ENCODE measurements at regions not wholly inside any gene's neighbourhood (a gene's known extent, or its start where the extent isn't known, plus 50 kb on each side); places are given as distances from the start of the nearest gene placed in this dataset.

- no peak for DNase-seq (ENCODE audit: low read depth in 2 of 3, low spot score in 2 of 3)
Measured at GRCh38 chr17:14910916-14911315, 354.2 kb downstream of the PMP22 start.

DNA sequence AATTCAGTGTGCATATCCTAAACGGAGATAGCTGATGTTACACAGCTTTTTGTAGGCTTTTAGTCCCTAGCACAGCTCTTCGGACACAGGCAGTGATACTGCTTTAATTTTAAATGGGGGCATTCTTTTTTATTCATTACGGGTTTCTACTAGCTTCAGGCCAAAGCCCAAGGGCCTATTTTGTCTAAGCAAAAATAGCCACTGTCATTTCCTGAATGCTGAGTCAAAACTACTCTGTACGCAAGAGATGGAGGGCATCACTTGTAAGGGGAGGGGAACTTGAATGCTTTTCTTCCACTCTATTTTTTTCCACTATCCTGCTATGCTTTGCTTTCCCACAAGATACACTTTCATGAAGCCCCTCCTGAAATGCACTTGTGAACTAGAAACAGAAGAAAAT is 360.7 kb downstream of the PMP22 start:
- peak in 2 of 3 donors; percentile 9 to 42 for DNase-seq (ENCODE audit: low read depth in 2 of 3, low spot score in 2 of 3)

DNA sequence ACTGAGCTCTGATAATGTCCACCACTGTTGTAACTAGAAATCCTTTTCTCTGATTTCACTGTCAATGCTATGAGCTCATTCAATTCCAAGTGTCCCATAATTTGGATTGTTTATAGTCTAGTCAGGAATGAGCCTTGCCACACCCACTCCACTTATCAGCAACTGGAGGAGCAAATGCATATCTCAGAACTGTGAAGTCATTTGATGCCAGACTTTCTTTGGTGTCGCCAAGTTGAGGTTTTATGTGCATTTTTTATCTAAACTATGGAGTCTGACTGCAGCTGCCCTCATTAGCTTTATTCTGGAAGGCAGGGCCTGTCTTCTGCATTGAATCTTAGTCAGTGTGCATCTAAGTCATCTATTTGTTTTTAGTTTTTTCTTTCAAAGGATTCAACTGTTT is 361.3 kb downstream of the PMP22 start:
- DNase-seq (ENCODE audit: low read depth in 2 of 3, low spot score in 2 of 3), result no peak

DNA sequence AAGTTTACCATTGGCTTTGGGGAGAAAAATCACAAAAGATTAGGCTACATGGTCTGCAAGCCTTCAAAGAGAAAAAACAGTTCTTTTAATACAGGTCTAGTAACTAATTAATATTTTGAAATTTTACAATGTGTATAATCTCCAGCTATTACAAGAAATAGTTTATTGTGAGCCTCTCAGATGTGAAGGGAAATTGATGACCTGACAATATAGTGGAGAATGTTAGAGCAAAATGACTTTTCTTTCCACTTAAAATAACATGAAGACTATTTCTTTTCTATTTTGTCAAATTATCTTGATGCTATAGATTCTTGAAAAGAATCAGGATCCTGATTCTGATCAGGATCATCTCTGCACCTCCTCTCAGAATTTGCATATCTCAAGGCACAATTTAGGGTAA is 362.3 kb downstream of the PMP22 start:
- no peak for DNase-seq (ENCODE audit: low read depth in 2 of 3, low spot score in 2 of 3)

- no peak for DNase-seq (ENCODE audit: low read depth in 2 of 3, low spot score in 2 of 3)
Measured at GRCh38 chr17:14902297-14902696, 362.8 kb downstream of the PMP22 start.

DNA sequence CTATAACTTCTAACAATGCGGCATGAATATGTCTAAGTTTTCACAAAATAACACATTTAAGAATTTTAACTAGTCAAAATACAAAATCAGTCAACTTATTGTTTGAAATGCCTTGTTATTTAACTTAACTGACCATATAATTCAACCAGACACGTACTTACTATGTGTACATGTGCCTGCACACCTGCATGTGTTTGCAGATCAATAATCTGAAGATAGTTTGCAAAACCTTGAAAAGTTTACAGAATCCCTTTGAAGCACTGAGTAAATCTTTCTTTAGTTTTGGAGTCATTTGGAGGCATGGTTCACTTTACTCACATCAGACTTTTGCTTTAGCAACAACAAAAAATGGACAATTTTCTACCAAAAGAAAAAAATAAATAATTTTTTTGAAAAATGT is 363.8 kb downstream of the PMP22 start:
- DNase-seq (ENCODE audit: low read depth in 2 of 3, low spot score in 2 of 3), result no peak

- no peak for DNase-seq (ENCODE audit: low read depth in 2 of 3, low spot score in 2 of 3)
Measured at GRCh38 chr17:14886200-14886739, 378.9 kb downstream of the PMP22 start.

GRCh38 chr17:14882131-14882530 is 383.0 kb downstream of the PMP22 start:
- no peak for DNase-seq (ENCODE audit: low read depth in 2 of 3, low spot score in 2 of 3)

GRCh38 chr17:14875557-14876412 is 389.3 kb downstream of the PMP22 start:
- DNase-seq (ENCODE audit: low read depth in 2 of 3, low spot score in 2 of 3), result no peak

DNA sequence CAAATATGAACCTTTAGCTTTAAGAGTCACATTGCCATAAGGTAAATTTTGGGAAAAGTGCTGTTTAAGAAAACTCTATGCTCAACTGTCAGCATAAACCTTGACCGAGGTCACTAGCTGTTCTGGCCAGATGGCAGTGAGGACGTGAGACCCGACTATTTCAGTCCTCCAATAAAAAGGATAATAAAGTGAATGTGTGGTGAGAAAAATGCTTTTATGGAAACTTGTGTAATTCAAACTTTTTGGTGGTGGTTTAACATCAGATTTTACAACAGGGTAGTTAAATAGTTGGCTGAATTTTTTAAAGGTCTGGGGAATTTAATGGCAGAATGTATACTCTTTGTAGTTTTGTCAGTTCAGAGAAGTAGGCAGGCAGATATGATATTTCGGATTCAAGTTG is 391.1 kb downstream of the PMP22 start:
- DNase-seq (ENCODE audit: low read depth in 2 of 3, low spot score in 2 of 3), result no peak

DNA sequence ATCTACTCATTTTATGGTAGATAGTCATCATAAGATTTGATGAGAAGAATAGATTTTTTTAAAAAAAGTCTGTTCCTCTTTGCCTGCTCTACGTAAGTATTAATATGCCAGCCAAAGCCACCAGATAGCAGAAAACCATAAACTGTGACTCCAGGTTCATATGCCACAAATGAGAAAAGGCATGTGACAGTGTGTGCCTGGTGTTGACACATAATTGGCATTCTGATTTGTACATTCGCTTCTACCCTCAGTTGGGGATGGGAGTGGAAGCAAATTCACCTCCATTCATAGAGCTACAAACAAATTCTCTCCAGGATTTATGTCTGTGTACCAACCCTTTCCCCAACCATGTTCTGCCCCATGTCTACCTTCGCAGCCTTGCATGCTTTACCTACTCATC is 391.6 kb downstream of the PMP22 start:
- no peak for DNase-seq (ENCODE audit: low read depth in 2 of 3, low spot score in 2 of 3)

- DNase-seq (ENCODE audit: low read depth in 2 of 3, low spot score in 2 of 3), result no peak
Measured at GRCh38 chr17:14871921-14872320, 393.2 kb downstream of the PMP22 start.

- no peak for DNase-seq (ENCODE audit: low read depth in 2 of 3, low spot score in 2 of 3)
Measured at GRCh38 chr17:14866266-14866665, 398.9 kb downstream of the PMP22 start.

GRCh38 chr17:14864127-14864526 is 401.0 kb downstream of the PMP22 start:
- no peak for DNase-seq (ENCODE audit: low read depth in 2 of 3, low spot score in 2 of 3)

GRCh38 chr17:14859542-14859941 is 405.6 kb downstream of the PMP22 start:
- no peak for DNase-seq (ENCODE audit: low read depth in 2 of 3, low spot score in 2 of 3)

DNA sequence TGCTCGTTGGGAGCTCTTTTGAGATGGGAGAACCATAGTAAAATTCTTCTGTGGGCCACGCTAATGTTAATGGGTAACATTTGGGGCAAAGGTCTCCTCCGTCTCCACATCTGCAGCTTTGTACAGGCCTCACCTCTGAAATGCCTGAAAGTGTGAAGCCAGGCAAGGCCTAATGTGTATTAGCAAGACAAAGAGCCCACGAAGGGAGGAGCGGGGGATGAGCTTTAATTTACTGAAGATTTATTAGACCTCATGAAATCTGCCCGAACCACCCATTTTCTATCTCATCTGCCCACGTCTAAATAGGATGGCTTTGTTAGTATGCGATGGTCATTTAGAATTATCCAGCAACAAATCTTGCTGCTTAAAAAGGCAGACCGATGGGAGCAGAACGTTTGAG is 408.9 kb downstream of the PMP22 start:
- no peak for DNase-seq (ENCODE audit: low read depth in 2 of 3, low spot score in 2 of 3)

- no peak for DNase-seq (ENCODE audit: low read depth in 2 of 3, low spot score in 2 of 3)
Measured at GRCh38 chr17:14854691-14855090, 410.4 kb downstream of the PMP22 start.

DNA sequence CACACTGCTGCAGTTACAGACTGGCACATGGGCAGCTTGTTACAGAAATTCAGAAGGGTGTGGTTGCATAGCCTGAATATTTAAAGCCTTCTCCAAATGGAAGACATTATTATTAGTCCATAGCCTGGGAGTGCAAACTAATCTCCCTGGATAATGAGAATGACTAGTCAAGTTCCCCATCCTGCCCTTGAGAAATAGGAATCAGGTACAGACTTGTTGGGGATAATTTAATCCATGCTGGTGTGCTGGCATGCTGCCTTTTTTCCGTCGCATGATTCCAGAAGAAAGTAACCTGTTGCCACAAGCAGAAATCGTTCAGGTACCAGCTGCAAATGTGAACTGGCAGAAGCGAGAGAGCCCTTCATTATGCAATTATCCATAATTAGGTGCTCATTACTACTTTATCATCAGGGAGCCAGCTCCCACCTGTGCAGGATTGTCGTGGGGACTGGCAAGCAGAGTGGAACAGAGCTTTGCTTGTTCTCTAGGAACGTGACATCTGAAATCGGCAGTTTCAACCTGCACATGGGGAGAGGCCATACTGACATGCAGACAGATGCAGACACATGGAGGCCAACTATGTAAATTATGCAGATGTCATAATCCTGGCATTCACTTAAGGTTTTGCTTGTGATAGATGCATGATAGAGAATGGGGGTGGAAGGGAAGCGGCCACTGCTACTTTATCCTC is 419.4 kb downstream of the PMP22 start:
- DNase-seq (ENCODE audit: low read depth in 2 of 3, low spot score in 2 of 3), result no peak

DNA sequence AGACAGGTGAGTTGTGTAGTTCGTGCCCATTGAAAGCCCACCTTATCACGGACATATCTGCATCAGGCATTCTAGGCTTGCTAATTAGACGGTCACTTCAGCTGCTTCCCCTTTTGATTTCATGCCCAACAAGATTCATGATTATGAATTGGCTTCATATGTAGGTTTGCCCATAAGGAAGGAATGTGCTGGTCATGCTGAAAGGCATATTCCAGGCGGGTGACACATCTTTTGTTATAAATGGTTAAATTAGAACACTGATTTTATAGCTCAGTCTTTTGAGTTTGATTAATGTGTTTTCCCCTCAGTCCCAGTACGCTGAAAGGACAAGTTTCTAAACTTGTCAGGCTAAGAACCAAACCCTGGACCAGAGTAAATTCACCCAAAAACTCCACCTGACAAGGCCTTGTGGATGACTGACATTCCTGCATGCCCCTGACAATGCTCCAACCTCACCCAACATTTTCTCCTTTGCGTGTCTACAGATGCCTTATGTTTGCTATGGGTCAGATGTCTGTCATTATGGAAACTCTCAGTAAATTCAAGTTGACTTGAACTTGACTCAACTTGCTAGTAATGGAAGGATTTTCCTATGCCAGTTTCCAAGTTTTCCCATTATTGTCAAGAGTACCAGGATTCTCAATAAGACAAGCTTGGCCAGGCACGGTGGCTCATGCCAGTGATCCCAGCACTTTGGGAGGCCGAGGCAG is 421.9 kb downstream of the PMP22 start:
- DNase-seq (ENCODE audit: low read depth in 2 of 3, low spot score in 2 of 3), result no peak

- DNase-seq (ENCODE audit: low read depth in 2 of 3, low spot score in 2 of 3), result no peak
Measured at GRCh38 chr17:14840616-14841231, 424.4 kb downstream of the PMP22 start.

DNA sequence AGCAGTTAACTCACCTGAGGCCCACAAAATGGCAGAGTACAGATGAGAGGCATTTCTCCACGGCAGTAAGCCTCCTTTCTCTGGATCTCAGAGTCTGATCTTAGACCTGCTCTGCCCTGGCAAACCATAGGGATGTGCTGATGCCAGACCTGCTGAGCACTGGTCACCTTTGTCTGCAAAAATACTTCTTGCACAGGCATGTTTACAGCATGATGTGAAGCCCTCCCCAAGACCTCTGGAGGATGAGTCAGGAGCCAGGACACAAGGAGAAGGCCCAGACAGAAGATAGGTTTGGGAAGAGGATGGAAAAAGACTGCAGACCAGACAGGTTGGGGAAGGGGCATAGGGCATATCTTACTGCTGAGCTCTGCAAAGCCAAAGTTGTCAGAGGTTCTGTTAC is 426.6 kb downstream of the PMP22 start:
- DNase-seq (ENCODE audit: low read depth in 2 of 3, low spot score in 2 of 3), result no peak

Data from hematopoietic multipotent progenitor cell (in vitro differentiated cells).